DOHH2 (cell line): ENCODE measurements at regions not wholly inside any gene's neighbourhood (a gene's known extent, or its start where the extent isn't known, plus 50 kb on each side); places are given as distances from the start of the nearest gene placed in this dataset.

Experiments used
- H3F3A ChIP-seq: fragments of 200-600 bp; sonication (generic), shearing (Covaris generic); 2 replicates; pipeline ENCODE4 v1.6.0; 2016; ENCODE audit warnings: antibody characterized with exemption, mild to moderate bottlenecking; ENCODE audit not compliant: control insufficient read depth, insufficient read depth
- H3K27ac ChIP-seq: fragments of 200-600 bp; sonication (generic); 2 replicates; pipeline ENCODE4 v1.5.1; 2014; ENCODE audit warnings: low read depth, mild to moderate bottlenecking, low read length, moderate library complexity
- H3K27me3 ChIP-seq: fragments of 200-600 bp; sonication (generic); 2 replicates; pipeline ENCODE4 v1.6.1; 2014; ENCODE audit warnings: mild to moderate bottlenecking, low read length, mixed read lengths; ENCODE audit not compliant: control insufficient read depth
- H3K36me3 ChIP-seq: fragments of 200-600 bp; sonication (generic); 2 replicates; pipeline ENCODE4 v1.6.1; 2014; ENCODE audit warnings: mild to moderate bottlenecking, low read length, moderate library complexity, mixed read lengths; ENCODE audit not compliant: control insufficient read depth
- H3K4me1 ChIP-seq: fragments of 200-600 bp; sonication (generic); 2 replicates; pipeline ENCODE4 v1.6.1; 2014; ENCODE audit warnings: mild to moderate bottlenecking, low read length, mixed read lengths; ENCODE audit not compliant: control insufficient read depth
- H3K4me2 ChIP-seq: fragments of 200-600 bp; sonication (generic); 2 replicates; pipeline ENCODE4 v1.6.0; 2014; ENCODE audit warnings: mild to moderate bottlenecking, low read length, moderate library complexity
- H3K4me3 ChIP-seq: fragments of 200-600 bp; sonication (generic); 2 replicates; pipeline ENCODE4 v1.5.1; 2014; ENCODE audit warnings: mild to moderate bottlenecking, low read length, mixed read lengths
- H3K79me2 ChIP-seq: fragments of 200-600 bp; sonication (generic); 2 replicates; pipeline ENCODE4 v1.6.1; 2014; ENCODE audit warnings: mild to moderate bottlenecking, low read length, mixed read lengths; ENCODE audit not compliant: control insufficient read depth
- H3K9me2 ChIP-seq: fragments of 200-600 bp; sonication (generic); replicated peaks from 2 replicates; pipeline ENCODE4 v1.6.1; 2014; ENCODE audit warnings: mild to moderate bottlenecking, low read length, mixed read lengths; ENCODE audit not compliant: control insufficient read depth
- H3K9me3 ChIP-seq: fragments of 200-600 bp; sonication (generic); 2 replicates; pipeline ENCODE4 v1.6.1; 2014; ENCODE audit warnings: antibody characterized with exemption, low read length, mixed read lengths; ENCODE audit not compliant: control insufficient read depth, insufficient read depth
- H4K20me1 ChIP-seq: fragments of 200-600 bp; sonication (generic); 2 replicates; pipeline ENCODE4 v1.6.0; 2014; ENCODE audit warnings: low read depth, mild to moderate bottlenecking, antibody characterized with exemption, low read length, moderate library complexity; ENCODE audit not compliant: control insufficient read depth, insufficient read depth
- EZH2phosphoT487 ChIP-seq: fragments of 200-600 bp; sonication (generic); IDR thresholded peaks from 2 replicates; pipeline ENCODE4 v1.6.1; 2017; ENCODE audit warnings: borderline replicate concordance, mild to moderate bottlenecking, antibody characterized with exemption, low read length, moderate library complexity, mixed read lengths
- TF ChIP-seq, protein P1 (sequence below): fragments of 200-600 bp; sonication (generic); IDR thresholded peaks from one replicate; pipeline ENCODE4 v1.5.1; 2014; ENCODE audit warnings: antibody characterized with exemption, mild to moderate bottlenecking, low read depth, low read length; ENCODE audit not compliant: poor library complexity, severe bottlenecking

DNA sequence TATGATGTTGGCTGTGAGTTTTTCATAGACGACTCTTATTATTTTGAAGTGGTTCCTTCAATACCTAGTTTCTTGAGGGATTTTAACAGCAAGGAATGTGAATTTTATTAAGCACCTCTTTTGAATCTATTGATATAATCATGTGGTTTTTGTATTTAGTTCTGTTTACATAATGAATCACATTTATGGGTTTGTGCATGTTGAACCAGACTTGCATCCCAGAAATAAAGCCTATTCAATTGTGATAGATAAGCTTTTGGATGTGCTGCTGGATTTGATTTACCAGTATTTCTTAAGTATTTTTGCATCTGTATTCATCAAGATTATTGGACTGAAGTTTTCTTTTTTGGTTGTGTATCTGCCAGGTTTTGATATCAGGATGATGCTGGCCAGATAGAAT, 131.6 kb upstream of the SCN7A start:
- Histone ChIP-seq H4K20me1 (no peaks in the 10 kb centered on the region), H3K4me2 (no peak overlapping the region), H3K9me2 (no peaks in the 10 kb centered on the region), H3F3A (no peaks in the 10 kb centered on the region), H3K9me3 (no peaks in the 10 kb centered on the region; the same call in 1 of the 2 replicates), H3K4me1 (no peaks in the 10 kb centered on the region), H3K4me3 (no peak overlapping the region), H3K36me3 (no peaks in the 10 kb centered on the region), H3K27ac (no peak overlapping the region), H3K79me2 (no peaks in the 10 kb centered on the region), H3K27me3 (no peaks in the 10 kb centered on the region)
- no peak for TF ChIP-seq EZH2phosphoT487
- TF ChIP-seq, protein P1, sequence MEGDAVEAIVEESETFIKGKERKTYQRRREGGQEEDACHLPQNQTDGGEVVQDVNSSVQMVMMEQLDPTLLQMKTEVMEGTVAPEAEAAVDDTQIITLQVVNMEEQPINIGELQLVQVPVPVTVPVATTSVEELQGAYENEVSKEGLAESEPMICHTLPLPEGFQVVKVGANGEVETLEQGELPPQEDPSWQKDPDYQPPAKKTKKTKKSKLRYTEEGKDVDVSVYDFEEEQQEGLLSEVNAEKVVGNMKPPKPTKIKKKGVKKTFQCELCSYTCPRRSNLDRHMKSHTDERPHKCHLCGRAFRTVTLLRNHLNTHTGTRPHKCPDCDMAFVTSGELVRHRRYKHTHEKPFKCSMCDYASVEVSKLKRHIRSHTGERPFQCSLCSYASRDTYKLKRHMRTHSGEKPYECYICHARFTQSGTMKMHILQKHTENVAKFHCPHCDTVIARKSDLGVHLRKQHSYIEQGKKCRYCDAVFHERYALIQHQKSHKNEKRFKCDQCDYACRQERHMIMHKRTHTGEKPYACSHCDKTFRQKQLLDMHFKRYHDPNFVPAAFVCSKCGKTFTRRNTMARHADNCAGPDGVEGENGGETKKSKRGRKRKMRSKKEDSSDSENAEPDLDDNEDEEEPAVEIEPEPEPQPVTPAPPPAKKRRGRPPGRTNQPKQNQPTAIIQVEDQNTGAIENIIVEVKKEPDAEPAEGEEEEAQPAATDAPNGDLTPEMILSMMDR = no peak

DNA sequence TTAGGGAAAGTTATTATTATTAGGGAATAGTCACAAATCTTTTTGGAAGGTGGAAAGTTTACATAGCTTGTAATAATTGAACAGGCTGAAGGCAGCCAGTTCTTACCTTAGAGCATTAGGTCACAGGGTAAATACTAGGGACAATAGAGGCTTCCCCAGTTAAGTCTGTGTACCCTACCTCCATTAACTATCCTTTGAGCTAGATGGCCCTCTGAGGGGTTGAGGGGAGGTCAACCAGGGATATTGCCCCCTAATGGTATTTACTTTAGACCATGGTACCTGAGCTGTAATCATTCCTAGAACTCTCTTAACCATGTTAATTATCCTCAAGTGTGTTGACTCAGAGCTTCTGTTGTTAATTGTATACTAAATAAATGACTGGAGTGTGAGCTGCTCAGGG, 120.5 kb upstream of the SCN7A start:
- Histone ChIP-seq H3K27me3 (no peaks in the 10 kb centered on the region), H3K4me3 (no peak overlapping the region), H3K9me2 (no peaks in the 10 kb centered on the region), H3F3A (no peaks in the 10 kb centered on the region), H3K79me2 (no peaks in the 10 kb centered on the region), H4K20me1 (no peaks in the 10 kb centered on the region), H3K4me1 (no peaks in the 10 kb centered on the region), H3K36me3 (no peaks in the 10 kb centered on the region), H3K4me2 (no peak overlapping the region), H3K9me3 (no peaks in the 10 kb centered on the region), H3K27ac (no peak overlapping the region)
- TF ChIP-seq EZH2phosphoT487 = no peak
- TF ChIP-seq, protein P1 = no peak

DNA sequence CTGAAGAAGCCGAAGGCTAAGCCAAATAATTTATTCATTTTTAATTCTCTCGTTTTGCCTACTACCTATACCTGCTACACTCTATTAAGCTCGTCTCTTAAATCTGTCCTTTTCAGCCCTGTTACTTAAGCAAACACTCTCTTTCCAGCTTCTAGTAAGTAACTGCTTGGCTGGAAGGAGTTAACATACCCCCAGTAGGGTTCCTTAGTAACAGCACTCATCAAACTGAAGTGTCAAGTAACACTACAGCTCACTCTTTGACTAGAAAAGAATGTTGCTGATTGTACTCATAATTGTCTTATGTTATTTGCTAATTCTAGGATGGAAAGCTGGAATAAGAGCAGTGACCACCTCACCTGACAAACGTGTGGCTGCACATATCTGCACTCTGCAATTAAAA, 120.0 kb upstream of the SCN7A start:
- Histone ChIP-seq H3K9me3 (no peaks in the 10 kb centered on the region), H3F3A (no peaks in the 10 kb centered on the region), H3K79me2 (no peaks in the 10 kb centered on the region), H3K4me2 (no peak overlapping the region), H3K4me1 (no peaks in the 10 kb centered on the region), H3K4me3 (no peak overlapping the region), H3K9me2 (no peaks in the 10 kb centered on the region), H3K36me3 (no peaks in the 10 kb centered on the region), H3K27me3 (no peaks in the 10 kb centered on the region), H4K20me1 (no peaks in the 10 kb centered on the region), H3K27ac (no peak overlapping the region)
- no peak for TF ChIP-seq EZH2phosphoT487
- TF ChIP-seq, protein P1 = no peak

GRCh38 chr2:166613226-166613625, 119.2 kb upstream of the SCN7A start:
- TF ChIP-seq EZH2phosphoT487 = no peak
- TF ChIP-seq, protein P1 = no peak
- Histone ChIP-seq H3K4me1 (no peaks in the 10 kb centered on the region), H3K4me3 (no peak overlapping the region), H3K9me2 (no peaks in the 10 kb centered on the region), H3K9me3 (no peaks in the 10 kb centered on the region), H3K27ac (no peak overlapping the region), H4K20me1 (no peaks in the 10 kb centered on the region), H3F3A (no peaks in the 10 kb centered on the region), H3K36me3 (no peaks in the 10 kb centered on the region), H3K27me3 (no peaks in the 10 kb centered on the region), H3K4me2 (no peak overlapping the region), H3K79me2 (no peaks in the 10 kb centered on the region)
